Embryonic facial prominence (tissue), 1 donor: ENCODE measurements at regions not wholly inside any gene's neighbourhood (a gene's known extent, or its start where the extent isn't known, plus 50 kb on each side); places are given as distances from the start of the nearest gene placed in this dataset.
A peak's percentile ranks its signal among the peaks of the same experiment; 100 is the strongest.

ENCODE experiments used
- DNase-seq: peaks from one replicate; pipeline ENCODE4 v3.0.0-alpha.2; 2016; ENCODE audit errors: extremely low spot score

DNA sequence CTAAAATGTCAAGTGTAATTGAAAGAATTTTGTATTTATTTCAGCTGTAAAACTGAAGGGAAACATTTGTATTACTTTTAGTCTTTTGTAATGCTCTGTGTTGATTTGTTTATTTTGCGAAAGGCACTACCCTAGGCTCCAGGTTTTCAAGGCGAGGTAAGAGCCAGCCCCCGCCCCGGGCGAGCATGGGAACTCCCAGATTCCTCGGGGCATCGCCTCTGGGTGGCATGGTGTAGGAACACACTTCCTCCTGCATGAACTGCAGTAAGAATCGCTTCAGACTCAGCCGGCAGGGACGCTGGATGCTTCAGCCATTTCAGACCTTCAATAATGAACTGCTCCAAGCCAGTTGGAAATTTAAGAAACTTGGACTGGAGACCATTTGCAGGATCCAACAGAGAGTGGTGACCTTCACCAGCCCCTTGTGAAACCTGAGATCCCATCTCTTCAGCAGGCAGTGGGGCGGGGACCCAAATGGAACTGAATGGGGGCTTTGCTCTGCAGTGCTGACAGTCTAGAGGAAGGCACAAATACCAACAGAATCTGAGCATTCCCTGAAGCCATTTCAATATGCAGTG is 544.3 kb upstream of the MGMT start:
- no peak for DNase-seq

- no peak for DNase-seq
Measured at GRCh38 chr10:128924918-128925317, 542.1 kb upstream of the MGMT start.

DNA sequence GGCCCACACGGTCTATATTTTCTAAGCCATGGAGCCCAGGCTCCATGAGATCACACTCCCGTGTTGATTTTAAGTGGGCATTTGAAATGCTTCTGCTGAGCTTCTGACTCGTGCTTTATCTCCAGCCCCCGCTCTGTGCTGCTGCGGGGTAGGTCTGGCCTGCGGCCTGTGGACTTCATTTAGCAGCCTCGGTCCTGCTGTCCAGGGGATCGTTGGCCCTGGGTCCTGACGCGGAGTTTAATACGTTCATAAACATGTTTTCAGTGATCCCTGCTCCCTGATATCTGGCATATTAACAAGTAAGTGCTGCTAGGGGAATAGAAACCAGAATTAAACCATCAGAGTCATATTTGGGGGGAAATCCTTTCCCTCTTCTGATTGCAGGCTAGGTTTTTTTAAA is 540.3 kb upstream of the MGMT start:
- no peak for DNase-seq

DNA sequence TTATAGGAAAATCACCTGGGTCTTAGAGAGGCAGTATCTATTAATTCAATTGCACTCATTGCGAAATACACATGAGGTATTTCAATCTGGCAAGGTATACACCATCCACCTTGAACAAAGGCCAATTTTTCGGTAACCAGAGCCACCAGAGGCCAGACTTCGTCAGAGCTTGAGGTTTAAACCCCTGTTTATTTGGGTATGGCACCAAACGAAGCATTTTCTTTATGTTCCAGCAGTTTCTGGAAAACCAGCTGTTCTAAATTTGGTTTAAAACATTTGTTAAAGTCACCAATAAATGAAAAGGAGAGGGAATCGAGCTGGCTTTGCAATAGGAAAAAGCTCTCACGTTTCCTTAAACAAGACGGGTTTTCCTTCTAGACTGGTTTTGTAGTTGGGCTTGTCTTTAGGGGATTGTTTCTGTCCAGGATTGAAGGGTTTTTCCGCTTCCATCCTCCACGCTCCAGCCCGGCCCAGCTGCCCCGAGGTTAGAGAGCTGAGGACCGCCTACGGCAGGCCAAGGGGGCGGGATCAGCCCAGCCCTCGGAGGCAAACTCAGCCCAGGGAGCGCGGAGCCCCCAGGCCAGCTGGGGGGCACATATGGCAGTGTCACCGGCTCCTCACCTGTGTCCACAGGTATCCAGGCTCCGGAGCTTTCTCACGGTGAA is 539.4 kb upstream of the MGMT start:
- DNase-seq = peak; percentile 71

- no peak for DNase-seq
Measured at GRCh38 chr10:128928231-128928836, 538.7 kb upstream of the MGMT start.

GRCh38 chr10:128929131-128929530 is 537.9 kb upstream of the MGMT start:
- DNase-seq = peak; percentile 65

DNA sequence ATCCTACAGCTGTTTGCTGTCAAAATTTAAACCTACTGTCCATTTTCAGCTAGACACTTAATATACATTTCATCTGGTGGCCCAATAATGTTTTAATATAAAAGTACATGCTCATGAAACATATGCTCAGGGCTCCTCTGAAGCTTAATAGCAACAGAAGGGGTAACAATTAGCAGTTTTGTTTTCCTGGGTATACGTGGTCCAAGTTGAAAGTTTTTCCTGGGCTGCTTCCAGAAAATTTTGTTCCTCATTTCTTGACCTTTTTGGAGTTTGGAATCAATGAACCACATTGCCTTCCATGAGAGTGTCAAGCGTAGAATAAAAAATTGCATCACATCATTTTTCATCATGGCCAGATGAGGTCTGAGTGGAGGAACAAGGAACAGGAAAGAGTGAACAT is 537.3 kb upstream of the MGMT start:
- no peak for DNase-seq

DNA sequence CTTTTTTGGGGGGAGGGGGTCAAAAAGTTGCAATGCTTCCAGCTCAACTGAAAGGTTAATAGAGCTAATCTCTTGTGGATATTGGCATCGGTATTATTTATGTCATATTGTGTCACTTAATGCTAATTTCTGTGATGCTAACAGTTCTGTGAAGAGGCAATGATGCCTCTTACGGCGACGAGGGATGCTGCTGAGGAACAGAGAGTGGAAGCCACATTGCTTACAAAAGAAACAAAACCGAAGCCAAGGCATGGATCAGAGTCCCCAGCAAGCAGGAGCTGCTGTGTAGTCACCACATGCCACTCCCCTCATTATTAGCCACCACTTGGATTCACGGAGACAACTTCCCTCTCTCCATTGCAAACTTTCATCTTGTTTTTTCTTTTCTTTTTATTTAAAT is 536.5 kb upstream of the MGMT start:
- DNase-seq = no peak

- no peak for DNase-seq
Measured at GRCh38 chr10:128932071-128932820, 534.8 kb upstream of the MGMT start.

GRCh38 chr10:128934492-128934891 is 532.5 kb upstream of the MGMT start:
- DNase-seq = no peak

GRCh38 chr10:128936392-128936791 is 530.6 kb upstream of the MGMT start:
- DNase-seq = no peak

DNA sequence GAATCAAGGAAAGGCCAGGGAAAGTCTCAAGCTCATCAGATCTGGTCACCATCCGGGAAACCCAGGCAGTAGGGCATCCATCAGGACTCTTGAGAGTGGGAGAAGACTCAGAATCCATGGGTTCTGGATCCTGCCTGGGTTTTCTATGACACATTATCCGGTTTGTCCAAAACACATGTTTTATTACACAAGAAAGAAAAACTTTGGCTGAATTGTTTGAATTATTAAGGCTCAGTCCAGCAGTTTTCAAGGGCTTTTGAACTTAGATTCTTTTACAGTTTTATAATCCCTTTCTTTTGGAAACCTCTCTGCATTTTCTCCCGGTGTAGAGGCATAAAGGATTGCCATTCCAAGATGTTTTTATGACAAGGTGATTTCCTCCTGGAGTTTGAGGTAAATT is 528.5 kb upstream of the MGMT start:
- DNase-seq = no peak

GRCh38 chr10:128940081-128940480 is 527.0 kb upstream of the MGMT start:
- DNase-seq = no peak

DNA sequence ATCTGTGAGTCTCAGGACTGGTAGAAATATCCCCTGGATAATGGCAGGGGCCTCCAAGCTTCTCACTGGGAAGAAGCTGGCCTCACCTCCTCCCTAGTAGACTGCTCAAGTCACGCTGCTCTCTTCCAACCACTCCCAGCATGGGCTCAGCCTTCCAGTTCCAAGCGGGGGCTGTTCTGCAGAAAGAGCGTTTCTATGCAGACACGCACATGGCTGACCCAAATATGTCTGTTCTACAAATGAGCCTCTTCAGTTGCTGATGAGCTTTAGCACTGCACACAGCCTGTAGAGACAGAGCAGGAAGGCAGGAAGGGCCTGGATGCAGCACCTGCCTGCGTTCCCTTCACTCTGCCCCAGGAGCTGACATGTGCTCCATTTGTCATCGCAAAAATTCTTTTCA is 523.9 kb upstream of the MGMT start:
- DNase-seq = no peak

DNA sequence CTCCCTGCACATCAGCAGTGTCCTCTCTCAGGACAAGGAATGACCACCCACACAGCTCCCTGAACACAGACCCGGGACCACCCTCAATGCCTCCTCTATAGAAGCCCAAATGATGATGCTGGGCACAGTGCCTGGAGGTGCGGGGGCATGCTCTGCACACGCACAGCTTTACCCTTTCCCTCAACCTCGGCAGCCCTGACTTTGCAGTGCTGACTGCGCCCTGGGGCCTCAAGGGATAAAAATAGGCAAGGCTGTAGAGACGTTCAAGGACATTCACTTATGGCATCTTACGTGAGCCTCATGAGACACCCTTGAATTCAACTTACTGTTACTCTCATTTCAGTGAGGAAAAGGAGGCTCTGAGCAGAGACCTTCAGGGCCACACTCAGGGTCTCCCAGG is 521.6 kb upstream of the MGMT start:
- no peak for DNase-seq

DNA sequence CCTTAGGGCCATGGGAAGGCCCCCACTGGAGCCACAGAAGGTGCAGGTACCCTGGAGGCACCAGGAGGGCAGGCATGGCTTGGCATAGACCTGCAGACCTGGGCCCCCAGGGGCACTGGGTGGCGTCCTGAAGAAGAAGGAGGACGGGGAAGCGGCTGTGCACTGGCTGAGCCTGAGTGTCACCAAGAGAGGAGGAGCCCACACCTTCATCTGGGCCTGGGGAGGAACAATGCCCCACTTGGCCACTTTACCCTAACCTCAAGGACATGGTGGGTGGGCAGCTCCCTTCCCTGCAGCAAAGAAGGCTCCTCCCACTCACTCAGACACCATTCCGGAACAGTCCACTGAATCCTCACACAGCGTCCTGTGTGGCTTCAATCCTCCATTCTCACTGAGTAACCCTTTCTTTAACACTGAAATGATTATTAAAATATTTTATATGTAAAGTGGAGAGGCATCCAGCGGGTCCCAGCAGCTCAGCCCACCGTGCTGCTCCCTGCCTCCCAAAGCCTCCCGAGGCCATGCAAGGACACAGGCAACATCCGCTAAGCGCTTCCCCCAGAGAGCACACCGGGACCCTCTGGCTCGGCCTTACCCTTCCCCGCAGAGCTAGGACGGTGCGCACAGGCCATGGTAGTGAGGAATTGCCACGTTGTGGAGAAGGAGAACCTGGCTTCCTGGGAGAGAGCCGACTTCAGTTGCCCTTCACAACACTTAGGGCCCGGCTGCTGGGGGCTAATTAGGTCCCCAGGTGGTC is 516.7 kb upstream of the MGMT start:
- DNase-seq = no peak

- no peak for DNase-seq
Measured at GRCh38 chr10:128950916-128951275, 516.1 kb upstream of the MGMT start.

DNA sequence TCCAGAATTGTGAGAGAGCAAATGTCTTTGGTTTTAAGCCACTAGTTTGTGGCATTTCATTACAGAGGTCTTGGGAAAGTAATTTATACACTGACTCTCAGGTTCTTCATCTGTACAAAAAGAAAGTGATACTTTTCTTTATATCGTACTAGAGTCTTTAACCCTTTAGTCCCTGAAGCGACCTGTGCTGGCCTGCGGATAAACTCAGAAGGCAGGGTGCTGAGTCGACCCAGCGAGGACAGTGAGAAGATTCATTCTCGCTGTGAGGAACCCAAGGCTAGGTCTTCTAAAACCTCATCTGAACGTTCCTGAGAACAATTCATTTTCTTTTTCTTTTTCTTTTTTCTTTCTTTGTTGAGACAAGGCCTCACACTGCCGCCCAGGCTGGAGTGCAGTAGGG is 514.2 kb upstream of the MGMT start:
- DNase-seq = no peak

GRCh38 chr10:128956149-128956548 is 510.9 kb upstream of the MGMT start:
- DNase-seq = no peak

- DNase-seq = no peak
Measured at GRCh38 chr10:128957221-128957620, 509.8 kb upstream of the MGMT start.

- no peak for DNase-seq
Measured at GRCh38 chr10:128958834-128959690, 508.0 kb upstream of the MGMT start.
